ENCODE measurements at regions not wholly inside any gene's neighbourhood (a gene's known extent, or its start where the extent isn't known, plus 50 kb on each side); places are given as distances from the start of the nearest gene placed in this dataset.

DNA sequence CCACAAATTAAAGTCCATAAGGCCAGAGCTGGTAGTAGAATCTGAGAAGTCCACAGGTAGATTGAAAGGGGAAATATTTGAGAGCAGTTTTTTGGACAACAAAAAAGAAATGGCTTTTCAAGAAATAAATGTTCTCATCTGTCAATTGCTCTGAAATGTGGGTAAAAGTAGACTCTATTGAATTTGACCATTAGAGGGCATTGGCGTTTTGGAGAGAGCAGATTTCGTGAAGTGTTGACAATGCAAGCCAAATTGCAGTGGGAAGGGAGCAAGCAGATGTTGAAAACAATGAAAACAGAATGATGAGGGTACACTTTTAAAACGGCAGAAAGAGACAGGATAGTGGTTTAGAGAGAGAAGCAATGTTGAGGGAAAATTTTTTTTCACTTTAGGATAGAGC lies 149.1 kb upstream of the FAM83B start:
- TF ChIP-seq, protein P1, sequence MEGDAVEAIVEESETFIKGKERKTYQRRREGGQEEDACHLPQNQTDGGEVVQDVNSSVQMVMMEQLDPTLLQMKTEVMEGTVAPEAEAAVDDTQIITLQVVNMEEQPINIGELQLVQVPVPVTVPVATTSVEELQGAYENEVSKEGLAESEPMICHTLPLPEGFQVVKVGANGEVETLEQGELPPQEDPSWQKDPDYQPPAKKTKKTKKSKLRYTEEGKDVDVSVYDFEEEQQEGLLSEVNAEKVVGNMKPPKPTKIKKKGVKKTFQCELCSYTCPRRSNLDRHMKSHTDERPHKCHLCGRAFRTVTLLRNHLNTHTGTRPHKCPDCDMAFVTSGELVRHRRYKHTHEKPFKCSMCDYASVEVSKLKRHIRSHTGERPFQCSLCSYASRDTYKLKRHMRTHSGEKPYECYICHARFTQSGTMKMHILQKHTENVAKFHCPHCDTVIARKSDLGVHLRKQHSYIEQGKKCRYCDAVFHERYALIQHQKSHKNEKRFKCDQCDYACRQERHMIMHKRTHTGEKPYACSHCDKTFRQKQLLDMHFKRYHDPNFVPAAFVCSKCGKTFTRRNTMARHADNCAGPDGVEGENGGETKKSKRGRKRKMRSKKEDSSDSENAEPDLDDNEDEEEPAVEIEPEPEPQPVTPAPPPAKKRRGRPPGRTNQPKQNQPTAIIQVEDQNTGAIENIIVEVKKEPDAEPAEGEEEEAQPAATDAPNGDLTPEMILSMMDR (IDR thresholded peaks at IDR 0.05) = peak in 3 of 5 experiments; percentile 35 to 39 (median 37)
- TF ChIP-seq EP300 (IDR thresholded peaks at IDR 0.05) = no peak

Data from tibial nerve (tissue), 4 donors.